HG02938 (cell line): ENCODE measurements at regions not wholly inside any gene's neighbourhood (a gene's known extent, or its start where the extent isn't known, plus 50 kb on each side); places are given as distances from the start of the nearest gene placed in this dataset.

ENCODE experiments used
- ATAC-seq: cut with Tn5 transposase; IDR thresholded peaks from one replicate; pipeline ENCODE4 v1.9.1; 2021; ENCODE audit warnings: mild to moderate bottlenecking, moderate library complexity; ENCODE audit not compliant: unreplicated experiment

DNA sequence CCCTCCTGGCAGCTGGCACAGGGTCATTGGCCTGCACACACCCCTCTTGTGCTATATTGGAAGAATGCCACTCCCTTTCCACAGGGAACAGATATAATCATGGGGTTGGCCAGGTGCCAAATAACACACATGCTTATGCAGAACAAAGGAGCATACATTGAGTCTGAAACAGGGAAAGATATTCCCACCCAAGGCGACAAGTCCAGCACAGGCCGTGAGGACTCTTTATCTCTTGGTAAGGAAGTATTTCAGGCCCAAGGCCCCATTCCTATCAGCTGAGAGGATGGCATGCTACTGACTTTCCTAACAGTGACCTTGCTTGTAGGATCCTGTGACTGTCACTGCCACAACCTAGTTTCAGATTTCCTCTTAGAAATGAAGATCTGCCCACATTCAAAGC, 59.0 kb upstream of the STXBP6 start:
- no peak for ATAC-seq

- ATAC-seq: no peak
Measured at GRCh38 chr14:25108291-25108690, 58.3 kb upstream of the STXBP6 start.

DNA sequence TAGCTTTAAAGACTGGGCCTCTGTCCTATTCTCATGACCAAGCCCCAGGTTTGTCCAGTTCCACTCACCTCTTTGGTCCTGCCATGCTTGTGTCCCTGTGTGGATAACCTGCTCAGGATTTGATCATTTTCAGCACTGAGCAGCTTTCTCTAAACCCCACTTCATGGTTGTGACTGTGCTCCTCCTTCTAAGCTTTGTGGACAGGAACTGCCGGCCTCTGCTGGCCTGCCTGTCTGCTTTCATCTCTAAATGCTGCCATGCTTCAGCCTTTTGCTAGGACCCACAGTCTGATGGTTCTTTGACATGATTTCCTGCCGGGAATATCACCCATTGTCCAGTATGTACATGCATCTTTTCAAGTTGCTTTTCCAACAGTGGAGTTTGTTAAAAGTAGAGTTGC, 53.9 kb upstream of the STXBP6 start:
- ATAC-seq: no peak

DNA sequence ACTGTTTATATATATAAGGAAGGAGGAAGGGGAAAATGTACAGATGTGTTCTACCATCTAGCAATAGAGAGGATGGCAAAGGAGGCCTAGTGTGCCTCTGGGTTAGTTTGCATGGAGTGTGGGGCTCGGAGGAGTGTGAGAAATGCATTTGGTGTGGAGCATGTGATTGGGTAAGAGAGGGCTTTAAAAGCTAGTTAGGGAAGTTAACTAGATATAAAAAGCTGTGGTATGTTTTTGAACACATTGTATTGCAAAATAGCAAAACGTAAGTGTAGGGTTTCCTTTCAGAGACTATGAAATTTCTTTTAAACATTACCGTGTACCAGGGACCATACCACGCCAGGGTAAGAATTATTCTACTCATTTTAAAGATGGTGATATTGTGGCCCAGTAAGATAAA, 53.3 kb upstream of the STXBP6 start:
- no peak for ATAC-seq

DNA sequence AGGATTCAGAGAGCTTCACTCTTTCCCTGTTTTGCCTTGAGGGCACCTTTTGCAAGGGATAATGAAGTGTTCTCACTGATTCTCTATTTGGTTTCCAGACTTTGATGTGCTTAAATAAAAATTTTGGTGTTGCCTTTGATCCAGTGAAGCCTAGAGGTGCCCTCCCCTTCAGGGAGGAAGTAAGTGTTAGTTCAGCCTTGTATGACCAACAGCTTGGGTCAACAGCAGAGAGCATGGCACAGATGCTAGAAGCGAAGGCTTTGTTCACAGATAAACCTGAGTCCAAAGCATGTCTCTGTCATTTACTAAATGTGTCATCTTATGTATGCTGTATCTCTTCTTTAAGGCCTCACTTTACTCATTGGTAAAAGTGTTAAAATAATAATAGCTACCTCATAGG, 52.8 kb upstream of the STXBP6 start:
- no peak for ATAC-seq

- no peak for ATAC-seq
Measured at GRCh38 chr14:25101276-25101675, 51.3 kb upstream of the STXBP6 start.
